ENCODE measurements at regions not wholly inside any gene's neighbourhood (a gene's known extent, or its start where the extent isn't known, plus 50 kb on each side); places are given as distances from the start of the nearest gene placed in this dataset.
A peak's percentile ranks its signal among the peaks of the same experiment; 100 is the strongest.

DNA sequence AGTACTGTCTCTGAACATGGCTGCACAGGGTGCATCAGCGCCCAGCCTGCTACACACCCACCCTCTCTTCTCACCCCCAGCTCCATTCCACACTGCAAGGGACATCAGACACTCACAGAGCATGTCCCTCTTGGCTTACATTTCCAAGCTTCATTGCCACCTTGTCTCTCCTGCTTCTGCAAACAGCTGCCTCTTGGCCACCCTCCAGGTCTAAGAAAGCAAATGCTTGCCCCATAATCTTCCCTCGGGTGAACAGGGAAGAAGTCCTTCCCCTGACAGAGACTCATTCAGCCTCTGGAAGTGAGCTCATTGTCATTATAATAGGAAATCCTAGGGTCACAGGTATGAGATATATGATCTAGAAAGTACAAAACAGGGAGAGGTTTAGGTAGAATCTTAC lies 505.2 kb downstream of the RMST start:
- Histone ChIP-seq H3K79me2 (ENCODE audit: insufficient read depth, low read length) (no peaks in the 10 kb centered on the region), H4K91ac (ENCODE audit: insufficient read length, low read depth, low read length) (no peak overlapping the region), H4K8ac (replicated peaks; ENCODE audit: insufficient read length, low read depth, low read length) (no peak overlapping the region), H3T11ph (ENCODE audit: low read length) (no peak overlapping the region), H3K27me3 (ENCODE audit: insufficient read depth, low read length) (no peaks in the 10 kb centered on the region), H2AFZ (ENCODE audit: low read length) (no peak overlapping the region), H4K5ac (ENCODE audit: insufficient read length, low read depth, low read length) (no peak overlapping the region), H3K27ac (ENCODE audit: insufficient read length, low read depth, low read length) (no peak overlapping the region), H4K20me1 (ENCODE audit: control insufficient read depth, insufficient read depth, insufficient read length) (no peaks in the 10 kb centered on the region), H3K18ac (ENCODE audit: insufficient read length, low read depth, low read length) (peak overlapping the region; percentile 0), H2BK20ac (ENCODE audit: low read depth, low read length, poor library complexity, severe bottlenecking) (no peak overlapping the region), H3K23ac (ENCODE audit: insufficient read length, low read depth, low read length) (no peak overlapping the region), H3K4me2 (ENCODE audit: insufficient read depth, insufficient read length, low read length) (no peak overlapping the region), H2BK120ac (ENCODE audit: low read depth, low read length, poor library complexity, severe bottlenecking) (no peak overlapping the region), H3K4ac (ENCODE audit: low read depth, low read length) (no peak overlapping the region), H2BK12ac (ENCODE audit: insufficient read length, low read depth, low read length) (no peak overlapping the region), H2BK15ac (ENCODE audit: low read depth, low read length) (no peak overlapping the region), H3K9me3 (ENCODE audit: control insufficient read depth, low read depth, low read length) (no peaks in the 10 kb centered on the region), H2BK5ac (ENCODE audit: insufficient read length, low read length) (no peak overlapping the region), H2AK5ac (ENCODE audit: insufficient read length, low read length) (no peak overlapping the region), H3K9ac (ENCODE audit: extremely low read depth, insufficient read length, low read length) (no peak overlapping the region), H3K56ac (ENCODE audit: insufficient read length, low read depth, low read length) (no peak overlapping the region), H3K23me2 (ENCODE audit: insufficient read length, low read depth, low read length, poor library complexity, severe bottlenecking) (no peaks in the 10 kb centered on the region), H3K79me1 (ENCODE audit: insufficient read depth, low read depth, low read length, poor library complexity, severe bottlenecking) (no peaks in the 10 kb centered on the region), H3K4me1 (ENCODE audit: insufficient read depth, low read length) (no peaks in the 10 kb centered on the region), H3K14ac (ENCODE audit: insufficient read depth, low read length) (no peak overlapping the region)
- no CpG with 5 or more reads among the region's 2 CpGs for WGBS (ENCODE audit: extremely low coverage, insufficient read length, low lambda C conversion rate)
- TF ChIP-seq, protein P1, sequence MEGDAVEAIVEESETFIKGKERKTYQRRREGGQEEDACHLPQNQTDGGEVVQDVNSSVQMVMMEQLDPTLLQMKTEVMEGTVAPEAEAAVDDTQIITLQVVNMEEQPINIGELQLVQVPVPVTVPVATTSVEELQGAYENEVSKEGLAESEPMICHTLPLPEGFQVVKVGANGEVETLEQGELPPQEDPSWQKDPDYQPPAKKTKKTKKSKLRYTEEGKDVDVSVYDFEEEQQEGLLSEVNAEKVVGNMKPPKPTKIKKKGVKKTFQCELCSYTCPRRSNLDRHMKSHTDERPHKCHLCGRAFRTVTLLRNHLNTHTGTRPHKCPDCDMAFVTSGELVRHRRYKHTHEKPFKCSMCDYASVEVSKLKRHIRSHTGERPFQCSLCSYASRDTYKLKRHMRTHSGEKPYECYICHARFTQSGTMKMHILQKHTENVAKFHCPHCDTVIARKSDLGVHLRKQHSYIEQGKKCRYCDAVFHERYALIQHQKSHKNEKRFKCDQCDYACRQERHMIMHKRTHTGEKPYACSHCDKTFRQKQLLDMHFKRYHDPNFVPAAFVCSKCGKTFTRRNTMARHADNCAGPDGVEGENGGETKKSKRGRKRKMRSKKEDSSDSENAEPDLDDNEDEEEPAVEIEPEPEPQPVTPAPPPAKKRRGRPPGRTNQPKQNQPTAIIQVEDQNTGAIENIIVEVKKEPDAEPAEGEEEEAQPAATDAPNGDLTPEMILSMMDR (conservative IDR thresholded peaks at IDR 0.05): no peak
- Mint-ChIP-seq H3K4me3 (no peak overlapping the region), H3K36me3 (ENCODE audit: insufficient read depth in 1 of 3, low read depth in 3 of 3) (no peaks in the 10 kb centered on the region), H3K27ac (peak overlapping the region in 2 of 3 experiments; percentile 5 to 82; a peak in 1 of 7 replicates), H3K4me1 (peaks cover 3% of the 10 kb centered on the region in 2 experiments; a peak in 2 of 4 replicates), H3K9me3 (no peaks in the 10 kb centered on the region), H3K27me3 (ENCODE audit: low read depth) (no peaks in the 10 kb centered on the region)
- no peak for DNase-seq

All from H9 (cell line).